HG02642 (cell line): ENCODE measurements at regions not wholly inside any gene's neighbourhood (a gene's known extent, or its start where the extent isn't known, plus 50 kb on each side); places are given as distances from the start of the nearest gene placed in this dataset.

Experiments
- ATAC-seq: cut with Tn5 transposase; IDR thresholded peaks from one replicate; pipeline ENCODE4 v1.9.1; 2021; ENCODE audit warnings: mild to moderate bottlenecking; ENCODE audit not compliant: unreplicated experiment, poor library complexity

DNA sequence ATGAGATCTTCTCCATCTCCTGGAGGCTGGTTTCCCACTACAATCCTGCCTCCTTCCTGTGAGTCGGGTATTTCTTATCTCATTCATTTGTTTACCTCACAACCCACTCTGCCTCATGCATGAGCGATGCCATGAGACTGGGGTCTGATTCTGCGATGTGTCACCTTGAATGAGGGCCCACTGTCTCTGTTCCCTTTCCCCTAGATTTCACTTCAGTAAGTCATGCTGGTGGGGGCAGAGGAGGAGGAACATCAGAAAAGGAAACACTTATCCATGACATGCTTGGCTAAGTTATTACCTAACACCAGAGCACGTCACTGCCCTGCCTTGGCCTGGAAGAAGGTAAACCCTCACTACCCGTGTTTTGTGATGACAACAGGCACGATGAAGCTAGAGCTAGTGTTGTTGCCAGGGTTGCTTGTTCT is 337.4 kb upstream of the PRDM1 start:
- no peak for ATAC-seq

DNA sequence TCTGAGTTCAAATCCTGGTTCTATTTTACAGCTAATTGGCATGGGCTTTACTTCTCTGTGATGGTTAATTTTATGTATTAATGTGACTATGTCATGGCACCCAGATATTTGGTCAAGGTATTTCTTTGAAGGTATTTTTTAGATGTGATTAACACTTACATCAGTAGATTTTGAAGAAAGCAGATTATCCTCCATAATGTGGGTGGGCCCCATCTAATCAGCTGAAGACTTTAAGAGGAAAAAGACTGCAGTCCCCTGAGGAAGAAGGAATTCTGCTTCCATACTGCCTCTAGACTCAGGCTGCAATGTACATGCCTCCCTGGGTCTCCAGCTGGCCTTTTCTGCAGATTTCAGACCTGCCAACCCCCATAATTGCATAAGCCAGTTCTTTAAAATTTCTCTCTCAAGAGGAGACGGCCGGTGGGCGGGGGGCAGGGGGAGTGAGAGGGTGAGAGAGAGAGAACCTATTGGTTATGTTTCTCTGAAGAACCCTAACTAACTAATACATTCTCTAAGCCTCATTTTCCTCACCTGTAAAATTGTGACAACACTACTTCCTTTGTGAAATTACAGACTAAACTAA is 338.2 kb upstream of the PRDM1 start:
- no peak for ATAC-seq

- no peak for ATAC-seq
Observed at GRCh38 chr6:105746509-105746908, 339.6 kb upstream of the PRDM1 start.

GRCh38 chr6:105746130-105746505 is 340.0 kb upstream of the PRDM1 start:
- no peak for ATAC-seq

DNA sequence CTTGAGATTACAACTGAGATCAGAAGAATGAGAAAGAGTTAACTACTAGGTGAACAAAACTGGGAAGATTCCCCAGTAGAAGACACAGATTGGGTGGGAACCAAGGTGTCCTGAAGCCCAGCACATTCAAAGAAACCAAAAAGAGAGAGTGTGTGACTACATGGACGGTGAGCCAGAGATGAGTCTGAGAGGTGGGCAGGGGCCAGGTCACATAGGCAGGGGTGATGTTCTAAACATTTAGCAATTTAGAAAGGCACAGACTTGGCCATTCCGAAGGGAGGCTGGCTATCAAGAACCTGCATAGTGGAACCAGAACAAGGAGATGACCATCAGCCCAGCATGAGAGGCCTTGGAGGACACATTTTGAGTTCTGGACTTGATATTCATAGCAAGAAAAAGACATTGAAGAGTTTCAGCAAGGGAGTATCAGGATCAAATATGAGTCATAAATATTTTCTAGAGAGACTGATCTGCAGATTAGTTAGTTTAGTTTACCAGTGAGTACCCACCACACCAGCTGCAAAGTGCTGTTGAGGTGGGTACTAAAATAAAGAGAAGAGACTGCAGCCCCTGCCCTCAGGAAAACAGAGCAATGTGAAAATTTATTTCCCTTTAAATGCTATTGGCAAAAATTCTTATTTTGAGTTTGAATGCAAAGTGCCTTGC is 340.5 kb upstream of the PRDM1 start:
- no peak for ATAC-seq

DNA sequence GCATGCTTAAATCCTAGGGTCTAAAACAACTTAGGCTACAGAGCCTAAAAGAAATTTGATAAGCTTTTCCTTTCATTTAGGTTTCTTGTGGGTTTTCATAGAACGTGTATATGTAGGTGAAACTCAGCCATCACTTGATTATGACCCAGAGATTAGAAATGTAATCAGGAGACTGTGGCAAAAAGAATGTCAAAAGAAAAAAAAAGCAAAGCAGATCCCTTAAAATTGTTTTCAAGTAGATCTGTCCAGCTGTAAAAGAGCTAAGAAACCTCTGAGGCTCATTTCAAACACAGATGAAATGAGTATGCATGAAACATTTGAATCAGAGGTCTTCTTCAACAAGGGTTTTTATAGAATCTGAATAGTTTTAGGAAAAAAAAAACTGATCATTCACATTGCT is 341.3 kb upstream of the PRDM1 start:
- no peak for ATAC-seq

GRCh38 chr6:105740946-105741645 is 338.2 kb upstream of the PREP start:
- ATAC-seq, result no peak

DNA sequence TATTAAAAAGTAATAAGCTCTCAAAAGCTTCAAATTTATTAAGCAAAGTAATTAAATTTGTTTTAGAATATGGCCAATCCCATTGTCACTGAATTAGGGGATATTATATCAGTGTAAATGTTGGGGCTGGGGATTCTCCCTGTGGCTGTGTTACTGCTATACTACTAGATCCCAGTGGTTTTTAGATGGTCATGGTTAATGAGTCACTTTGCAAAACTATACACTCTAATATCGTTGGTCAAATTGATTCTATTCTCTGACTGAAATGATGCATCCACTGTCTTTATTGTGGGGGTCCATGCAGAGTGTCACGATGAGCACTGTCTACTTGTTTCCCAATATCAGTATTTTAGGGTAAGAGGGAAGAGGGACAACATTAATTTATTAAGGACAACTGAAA is 336.9 kb upstream of the PREP start:
- no peak for ATAC-seq

GRCh38 chr6:105733556-105734162 is 330.8 kb upstream of the PREP start:
- ATAC-seq, result no peak

GRCh38 chr6:105728995-105729394 is 326.1 kb upstream of the PREP start:
- no peak for ATAC-seq

DNA sequence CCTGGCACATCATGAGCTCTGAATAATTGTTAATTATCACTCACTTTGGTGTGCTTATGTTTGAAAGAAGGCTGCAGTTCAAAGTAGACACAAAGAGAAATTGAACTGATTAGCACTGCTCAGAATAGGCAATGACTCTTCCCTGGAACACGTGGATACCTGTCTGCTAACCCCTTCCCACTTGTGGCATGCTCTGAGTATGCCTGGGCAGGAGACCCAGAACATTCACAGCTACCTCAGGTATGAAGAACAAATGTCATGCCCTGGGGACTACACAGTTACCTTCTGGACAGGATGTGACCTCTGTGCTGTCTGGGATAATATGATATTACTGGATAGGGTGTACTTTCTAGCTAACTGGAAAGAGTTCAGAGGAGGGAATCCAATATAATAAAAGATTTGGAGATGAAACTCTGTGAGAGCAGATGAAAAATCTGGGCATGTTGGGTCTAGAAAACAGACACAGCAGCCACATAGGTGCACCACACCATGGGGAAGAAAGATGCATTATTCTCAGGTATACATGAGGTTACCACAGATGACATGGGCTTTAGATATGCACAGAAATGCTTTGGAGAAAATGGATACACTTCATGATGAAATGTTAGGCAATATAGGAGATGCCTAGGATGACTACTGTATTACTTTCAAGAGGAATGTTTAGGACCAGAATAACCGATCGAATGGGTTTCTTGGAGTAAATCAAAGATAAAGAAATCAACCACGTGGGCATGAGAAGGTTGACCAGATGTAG is 324.2 kb upstream of the PREP start:
- ATAC-seq, result no peak

DNA sequence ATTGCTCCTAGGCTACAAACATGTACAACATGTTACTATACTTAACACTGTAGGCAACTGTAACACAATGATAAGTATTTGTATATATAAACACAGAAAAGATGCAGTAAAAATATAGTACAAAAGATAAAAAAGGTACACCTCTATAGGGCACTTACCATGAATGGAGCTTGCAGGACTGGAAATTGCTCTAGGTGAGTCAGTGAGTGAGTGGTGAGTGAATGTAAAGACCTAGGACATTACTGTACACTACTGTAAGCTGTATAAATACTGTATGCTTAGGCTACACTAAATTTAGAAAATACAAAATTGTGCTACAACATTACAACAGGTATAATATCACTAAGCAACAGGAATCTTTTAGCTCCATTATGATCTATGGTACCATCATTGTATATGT is 312.0 kb upstream of the PREP start:
- no peak for ATAC-seq

DNA sequence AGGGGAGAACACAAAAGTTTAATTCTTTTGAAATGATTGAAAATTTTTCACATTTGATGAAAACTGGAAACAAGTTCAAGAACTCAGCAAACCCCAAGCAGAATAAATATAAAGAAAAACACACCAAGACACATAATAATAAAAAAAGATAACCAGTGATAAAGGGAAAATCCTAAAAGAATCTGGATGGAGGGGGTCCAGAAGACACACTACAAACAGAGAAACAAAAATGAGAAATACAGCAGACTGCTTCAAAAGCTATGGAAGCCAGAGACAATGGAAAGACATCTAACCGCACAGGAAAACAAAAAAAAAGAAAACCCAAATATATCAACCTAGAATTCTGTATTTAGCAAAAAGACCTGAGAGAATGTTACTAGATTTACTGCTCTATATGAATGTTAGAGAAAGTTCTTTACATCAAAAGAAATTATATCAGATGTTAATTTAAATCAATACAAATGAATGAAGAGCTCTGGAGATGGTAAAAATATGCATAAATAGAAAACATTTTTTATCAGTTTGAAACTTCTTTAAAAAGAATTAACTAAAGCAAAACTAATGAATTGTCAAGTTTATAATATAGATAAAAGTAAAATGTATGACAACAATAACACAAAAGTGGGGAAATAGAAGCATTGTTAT is 310.7 kb upstream of the PREP start:
- no peak for ATAC-seq

GRCh38 chr6:105711216-105711615 is 308.3 kb upstream of the PREP start:
- ATAC-seq, result no peak

DNA sequence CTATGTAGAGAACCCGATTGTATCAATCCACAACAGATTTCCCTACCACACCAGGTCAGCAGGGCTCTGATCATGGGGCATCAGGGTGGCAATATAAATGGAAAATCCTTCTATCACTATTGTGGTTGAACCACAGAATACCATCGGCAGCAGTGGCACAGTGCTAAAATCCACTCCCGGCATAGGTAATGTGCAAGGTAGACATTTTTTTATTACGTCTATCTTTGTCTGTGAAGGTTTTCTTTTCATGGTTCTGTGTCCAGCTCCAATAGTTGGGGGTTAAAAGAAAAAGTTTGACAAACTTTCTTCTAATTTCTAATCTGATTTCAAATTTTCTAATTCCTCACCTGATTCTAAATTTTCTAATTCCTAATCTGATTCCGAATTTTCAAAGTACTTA is 302.7 kb upstream of the PREP start:
- no peak for ATAC-seq

- no peak for ATAC-seq
Observed at GRCh38 chr6:105695461-105695860, 292.6 kb upstream of the PREP start.

DNA sequence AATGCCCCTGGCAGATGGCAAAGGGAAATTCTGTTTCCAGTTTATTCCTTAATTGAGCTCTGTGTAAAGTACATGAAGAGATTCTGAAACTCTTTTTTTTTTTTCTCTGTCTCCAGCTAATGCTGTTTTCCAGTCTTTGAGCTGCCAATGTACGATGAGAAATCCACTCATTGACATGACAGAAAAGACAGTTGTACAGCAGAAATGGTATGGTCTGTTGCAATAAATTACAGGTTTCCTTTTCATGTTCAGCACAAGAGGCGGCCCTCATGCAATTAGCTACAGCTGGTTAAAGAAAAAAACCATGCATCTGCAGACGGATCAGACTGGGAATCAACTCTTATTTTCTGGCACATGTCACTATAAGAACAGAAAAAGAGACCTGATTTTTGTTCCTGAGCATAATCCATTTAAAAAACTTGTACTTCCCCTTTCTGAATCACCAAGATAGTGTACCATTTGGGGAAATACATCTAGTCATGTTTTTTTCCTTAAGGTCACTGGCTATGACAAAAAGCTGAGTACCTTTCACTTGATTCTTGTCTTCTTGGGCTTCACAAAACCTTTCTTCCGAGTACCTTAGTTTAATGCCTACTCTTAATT is 289.8 kb upstream of the PREP start:
- ATAC-seq, result no peak

- no peak for ATAC-seq
Observed at GRCh38 chr6:105691971-105692370, 289.1 kb upstream of the PREP start.

- ATAC-seq, result no peak
Observed at GRCh38 chr6:105691081-105691480, 288.2 kb upstream of the PREP start.

GRCh38 chr6:105688573-105688972 is 285.7 kb upstream of the PREP start:
- ATAC-seq, result no peak
